SK-N-SH (cell line): ENCODE measurements at regions not wholly inside any gene's neighbourhood (a gene's known extent, or its start where the extent isn't known, plus 50 kb on each side); places are given as distances from the start of the nearest gene placed in this dataset.

Experiments
- CTCF ChIA-PET: fragments of 300-600, 350-600 bp; formaldehyde crosslinking; extraction: SDS; loops from one replicate; lab custom pipeline; 2021; lab: Yijun Ruan, JAX
- POLR2A ChIA-PET: fragments of 350-600 bp; sonication (Branson Sonifier 250); formaldehyde crosslinking; extraction: SDS; loops from one replicate; lab custom pipeline; 2020; ENCODE audit warnings: antibody characterized with exemption, inconsistent platforms; lab: Yijun Ruan, JAX
- DNase-seq: peaks from one replicate; pipeline ENCODE4 v3.0.0; 2012
- H2AFZ ChIP-seq: fragments of 200-600 bp; sonication (generic); 2 replicates; pipeline ENCODE4 v1.8.1; 2016; ENCODE audit warnings: antibody characterized with exemption, mild to moderate bottlenecking, low read depth
- H3F3A ChIP-seq: fragments of 200-600 bp; sonication (generic); replicated peaks from 2 replicates; pipeline ENCODE3; 2016; ENCODE audit warnings: antibody characterized with exemption, mild to moderate bottlenecking; ENCODE audit not compliant: insufficient read depth
- H3K27ac ChIP-seq, 2 experiments: fragments of 200-500 bp in 1 of 2; fragments of 200-600 bp in 1 of 2; sonication (Bioruptor generic) in 1 of 2; sonication (generic), shearing (Covaris generic) in 1 of 2; 2 replicates each; pipeline versions ENCODE4 v1.5.1 to v1.6.1; 2014 to 2016; ENCODE audit warnings: low read depth in 2 of 2, inconsistent platforms in 1 of 2, low read length in 1 of 2, mild to moderate bottlenecking in 1 of 2, mixed read lengths in 1 of 2
- H3K27me3 ChIP-seq: fragments of 200-600 bp; sonication (generic), shearing (Covaris generic); 2 replicates; pipeline ENCODE4 v1.6.1; 2016; ENCODE audit warnings: mixed run types; ENCODE audit not compliant: insufficient read depth
- H3K36me3 ChIP-seq, 2 experiments: fragments of 200-500 bp in 1 of 2; fragments of 200-600 bp in 1 of 2; sonication (Bioruptor generic) in 1 of 2; sonication (generic) in 1 of 2; replicated peaks in 1 of 2; 2 replicates each; pipeline versions ENCODE3 to v1.5.1; 2014 to 2016; ENCODE audit warnings: low read length in 1 of 2, mild to moderate bottlenecking in 1 of 2; ENCODE audit not compliant: insufficient read depth in 2 of 2, control insufficient read depth in 1 of 2
- H3K4me1 ChIP-seq, 2 experiments: fragments of 200-500 bp in 1 of 2; fragments of 200-600 bp in 1 of 2; sonication (Bioruptor generic) in 1 of 2; sonication (generic), shearing (Covaris generic) in 1 of 2; 2 replicates each; pipeline versions ENCODE4 v1.5.1 to v1.6.1; 2014 to 2016; ENCODE audit warnings: low read depth in 1 of 2, low read length in 1 of 2, mixed run types in 1 of 2; ENCODE audit not compliant: insufficient read depth in 2 of 2, control insufficient read depth in 1 of 2
- H3K4me2 ChIP-seq: fragments of 200-600 bp; sonication (generic), shearing (Covaris generic); 2 replicates; pipeline ENCODE4 v1.6.1; 2017; ENCODE audit warnings: mixed run types
- H3K4me3 ChIP-seq, 2 experiments: fragments of 200-500 bp in 1 of 2; fragments of 200-600 bp in 1 of 2; sonication (Bioruptor generic) in 1 of 2; sonication (generic), shearing (Covaris generic) in 1 of 2; 2 replicates each; pipeline versions ENCODE4 v1.5.1 to v1.8.1; 2014 to 2016; ENCODE audit warnings: low read depth in 2 of 2, inconsistent platforms in 1 of 2, low read length in 1 of 2, mild to moderate bottlenecking in 1 of 2, mixed read lengths in 1 of 2, moderate library complexity in 1 of 2
- H3K79me2 ChIP-seq: fragments of 200-600 bp; sonication (generic); 2 replicates; pipeline ENCODE4 v1.8.1; 2017; ENCODE audit warnings: mild to moderate bottlenecking; ENCODE audit not compliant: insufficient read depth
- H3K9ac ChIP-seq: fragments of 200-600 bp; sonication (generic); 2 replicates; pipeline ENCODE4 v1.6.1; 2017; ENCODE audit warnings: mixed run types
- H3K9me2 ChIP-seq: fragments of 200-600 bp; sonication (generic); 2 replicates; pipeline ENCODE4 v1.6.1; 2017; ENCODE audit warnings: mixed run types
- H3K9me3 ChIP-seq: fragments of 200-600 bp; sonication (generic); 2 replicates; pipeline ENCODE4 v1.6.1; 2017; ENCODE audit warnings: mixed run types, mild to moderate bottlenecking, moderate library complexity
- H4K20me1 ChIP-seq: fragments of 200-600 bp; sonication (generic); 2 replicates; pipeline ENCODE4 v1.6.1; 2017; ENCODE audit warnings: mild to moderate bottlenecking, mixed run types; ENCODE audit not compliant: insufficient read depth
- FOSL2 ChIP-seq: IDR thresholded peaks from 2 replicates; pipeline ENCODE4 v1.4.0; 2012; ENCODE audit warnings: low read depth, mild to moderate bottlenecking, moderate library complexity, borderline replicate concordance
- FOXM1 ChIP-seq: IDR thresholded peaks from 2 replicates; pipeline ENCODE4 v1.4.0; 2012; ENCODE audit warnings: low read depth, mild to moderate bottlenecking
- JUND ChIP-seq: IDR thresholded peaks from 2 replicates; pipeline ENCODE4 v1.4.0; 2012
- MXI1 ChIP-seq: IDR thresholded peaks from 2 replicates; pipeline ENCODE4 v1.6.1; 2012; ENCODE audit warnings: mild to moderate bottlenecking, low read depth, low read length, improper control_type of control experiment
- NFIC ChIP-seq: IDR thresholded peaks from 2 replicates; pipeline ENCODE4 v1.4.0; 2012; ENCODE audit warnings: borderline replicate concordance
- RAD21 ChIP-seq: IDR thresholded peaks from 2 replicates; pipeline ENCODE4 v1.6.1; 2012; ENCODE audit warnings: mild to moderate bottlenecking, low read length
- SMC3 ChIP-seq: IDR thresholded peaks from 2 replicates; pipeline ENCODE4 v1.6.1; 2012; ENCODE audit warnings: low read depth, low read length, improper control_type of control experiment
- TEAD4 ChIP-seq: IDR thresholded peaks from 2 replicates; pipeline ENCODE4 v1.4.0; 2012; ENCODE audit warnings: mild to moderate bottlenecking, borderline replicate concordance; ENCODE audit not compliant: insufficient read depth
- WGBS: methylation state at CpG from one replicate; pipeline ENCODE4 v1.1.6; 2017; ENCODE audit warnings: low lambda C conversion rate; 5-methylcytosine and 5-hydroxymethylcytosine counted together
- TF ChIP-seq, protein P1 (sequence below): IDR thresholded peaks from 2 replicates; pipeline ENCODE4; 2012
- TF ChIP-seq, protein P2 (sequence below): fragments of 200-600 bp; sonication (generic); IDR thresholded peaks from 2 replicates; pipeline ENCODE4 v1.6.1; 2017; ENCODE audit warnings: antibody characterized with exemption, mild to moderate bottlenecking, moderate library complexity
- TF ChIP-seq, protein P3 (sequence below): IDR thresholded peaks from 2 replicates; pipeline ENCODE4 v1.6.1; 2012; ENCODE audit warnings: mild to moderate bottlenecking, low read depth, low read length, moderate library complexity

DNA sequence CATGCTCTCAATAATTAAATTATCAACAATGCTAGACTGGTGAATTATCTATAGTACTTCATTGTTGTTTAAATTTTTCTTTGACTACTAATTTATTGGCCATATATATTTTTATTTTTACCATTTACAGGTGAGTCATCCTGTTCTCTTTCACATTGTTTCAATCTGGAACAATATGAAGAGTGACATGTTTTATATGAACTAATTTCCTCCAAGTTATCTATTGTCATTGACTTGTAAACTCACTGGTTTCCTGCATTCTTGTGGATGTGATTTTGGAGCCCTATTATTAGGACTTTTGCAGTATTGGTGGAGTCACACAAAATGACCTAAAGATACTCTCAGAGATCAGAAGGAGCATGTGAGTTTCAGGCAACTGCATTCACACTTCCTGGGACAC is 297.7 kb downstream of the AEBP2 start:
- H3K27ac ChIP-seq = peak overlapping the region in 1 of 2 experiments; percentile 7; a peak in 1 of 4 replicates
- H3K4me3 ChIP-seq = no peak overlapping the region
- DNase-seq = no peak
- H4K20me1 ChIP-seq = no peaks in the 10 kb centered on the region
- H3K36me3 ChIP-seq = no peaks in the 10 kb centered on the region
- no peaks in the 10 kb centered on the region for H3F3A ChIP-seq
- H3K9me3 ChIP-seq = no peaks in the 10 kb centered on the region
- POLR2A ChIA-PET = no interaction called here
- peak overlapping the region; percentile 7; the same call in 1 of the 2 replicates for H2AFZ ChIP-seq
- H3K4me2 ChIP-seq = no peak overlapping the region
- H3K4me1 ChIP-seq = no peaks in the 10 kb centered on the region
- 0 out of 2 replicates have a peak, but pooled peaks have one; percentile 2 for TF ChIP-seq FOSL2
- TF ChIP-seq TEAD4 = no peak
- TF ChIP-seq, protein P1, sequence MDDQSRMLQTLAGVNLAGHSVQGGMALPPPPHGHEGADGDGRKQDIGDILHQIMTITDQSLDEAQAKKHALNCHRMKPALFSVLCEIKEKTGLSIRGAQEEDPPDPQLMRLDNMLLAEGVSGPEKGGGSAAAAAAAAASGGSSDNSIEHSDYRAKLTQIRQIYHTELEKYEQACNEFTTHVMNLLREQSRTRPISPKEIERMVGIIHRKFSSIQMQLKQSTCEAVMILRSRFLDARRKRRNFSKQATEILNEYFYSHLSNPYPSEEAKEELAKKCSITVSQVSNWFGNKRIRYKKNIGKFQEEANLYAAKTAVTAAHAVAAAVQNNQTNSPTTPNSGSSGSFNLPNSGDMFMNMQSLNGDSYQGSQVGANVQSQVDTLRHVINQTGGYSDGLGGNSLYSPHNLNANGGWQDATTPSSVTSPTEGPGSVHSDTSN = peak; percentile 17; the same call in 1 of the 2 replicates
- TF ChIP-seq JUND = peak; percentile 22; the same call in 1 of the 2 replicates
- H3K27me3 ChIP-seq = no peaks in the 10 kb centered on the region
- H3K9me2 ChIP-seq = no peaks in the 10 kb centered on the region
- CTCF ChIA-PET = interaction anchor here (1.3 kb wide), 1 partner anchor 10 kb away, joined by 3 read pairs; no protein-coding TSS in a partner anchor
- H3K9ac ChIP-seq = no peak overlapping the region
- no peaks in the 10 kb centered on the region for H3K79me2 ChIP-seq

DNA sequence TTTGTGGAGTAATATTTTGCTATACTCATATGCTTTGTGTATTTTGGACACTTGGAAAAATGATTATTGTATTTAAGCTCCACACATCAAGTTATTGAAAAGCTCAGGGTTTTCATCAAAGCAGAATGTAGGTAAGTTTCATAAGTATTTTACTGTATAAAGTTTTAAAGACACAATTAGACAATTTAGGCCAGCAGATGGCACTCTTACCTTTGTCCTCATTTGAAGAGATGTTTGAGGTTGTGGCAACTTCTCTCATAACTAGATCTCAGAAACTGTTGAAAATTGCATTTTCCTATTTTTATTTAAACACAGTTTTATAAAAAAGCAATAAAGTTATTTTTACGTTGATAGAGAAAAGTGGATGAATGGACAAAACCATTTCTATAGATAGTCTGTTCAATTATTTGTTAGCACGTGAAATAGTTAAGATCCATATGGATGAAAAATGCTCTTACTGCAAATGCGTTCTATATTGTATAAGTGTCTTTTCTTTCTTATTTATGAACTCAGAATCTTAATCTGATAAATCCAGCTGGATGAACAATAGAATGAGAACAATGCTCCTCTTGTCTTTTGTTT is 300.0 kb downstream of the AEBP2 start:
- Histone ChIP-seq H3K4me1 (no peaks in the 10 kb centered on the region), H3K9me2 (no peaks in the 10 kb centered on the region), H3K4me2 (no peak overlapping the region)
- POLR2A ChIA-PET = no interaction called here
- DNase-seq = peak; percentile 44
- TF ChIP-seq FOXM1 (no peak), SMC3 (peak; percentile 62), NFIC (no peak), MXI1 (no peak), RAD21 (peak; percentile 82)
- TF ChIP-seq, protein P2, sequence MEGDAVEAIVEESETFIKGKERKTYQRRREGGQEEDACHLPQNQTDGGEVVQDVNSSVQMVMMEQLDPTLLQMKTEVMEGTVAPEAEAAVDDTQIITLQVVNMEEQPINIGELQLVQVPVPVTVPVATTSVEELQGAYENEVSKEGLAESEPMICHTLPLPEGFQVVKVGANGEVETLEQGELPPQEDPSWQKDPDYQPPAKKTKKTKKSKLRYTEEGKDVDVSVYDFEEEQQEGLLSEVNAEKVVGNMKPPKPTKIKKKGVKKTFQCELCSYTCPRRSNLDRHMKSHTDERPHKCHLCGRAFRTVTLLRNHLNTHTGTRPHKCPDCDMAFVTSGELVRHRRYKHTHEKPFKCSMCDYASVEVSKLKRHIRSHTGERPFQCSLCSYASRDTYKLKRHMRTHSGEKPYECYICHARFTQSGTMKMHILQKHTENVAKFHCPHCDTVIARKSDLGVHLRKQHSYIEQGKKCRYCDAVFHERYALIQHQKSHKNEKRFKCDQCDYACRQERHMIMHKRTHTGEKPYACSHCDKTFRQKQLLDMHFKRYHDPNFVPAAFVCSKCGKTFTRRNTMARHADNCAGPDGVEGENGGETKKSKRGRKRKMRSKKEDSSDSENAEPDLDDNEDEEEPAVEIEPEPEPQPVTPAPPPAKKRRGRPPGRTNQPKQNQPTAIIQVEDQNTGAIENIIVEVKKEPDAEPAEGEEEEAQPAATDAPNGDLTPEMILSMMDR = peak; percentile 81
- TF ChIP-seq, protein P1 = no peak
- TF ChIP-seq, protein P3, sequence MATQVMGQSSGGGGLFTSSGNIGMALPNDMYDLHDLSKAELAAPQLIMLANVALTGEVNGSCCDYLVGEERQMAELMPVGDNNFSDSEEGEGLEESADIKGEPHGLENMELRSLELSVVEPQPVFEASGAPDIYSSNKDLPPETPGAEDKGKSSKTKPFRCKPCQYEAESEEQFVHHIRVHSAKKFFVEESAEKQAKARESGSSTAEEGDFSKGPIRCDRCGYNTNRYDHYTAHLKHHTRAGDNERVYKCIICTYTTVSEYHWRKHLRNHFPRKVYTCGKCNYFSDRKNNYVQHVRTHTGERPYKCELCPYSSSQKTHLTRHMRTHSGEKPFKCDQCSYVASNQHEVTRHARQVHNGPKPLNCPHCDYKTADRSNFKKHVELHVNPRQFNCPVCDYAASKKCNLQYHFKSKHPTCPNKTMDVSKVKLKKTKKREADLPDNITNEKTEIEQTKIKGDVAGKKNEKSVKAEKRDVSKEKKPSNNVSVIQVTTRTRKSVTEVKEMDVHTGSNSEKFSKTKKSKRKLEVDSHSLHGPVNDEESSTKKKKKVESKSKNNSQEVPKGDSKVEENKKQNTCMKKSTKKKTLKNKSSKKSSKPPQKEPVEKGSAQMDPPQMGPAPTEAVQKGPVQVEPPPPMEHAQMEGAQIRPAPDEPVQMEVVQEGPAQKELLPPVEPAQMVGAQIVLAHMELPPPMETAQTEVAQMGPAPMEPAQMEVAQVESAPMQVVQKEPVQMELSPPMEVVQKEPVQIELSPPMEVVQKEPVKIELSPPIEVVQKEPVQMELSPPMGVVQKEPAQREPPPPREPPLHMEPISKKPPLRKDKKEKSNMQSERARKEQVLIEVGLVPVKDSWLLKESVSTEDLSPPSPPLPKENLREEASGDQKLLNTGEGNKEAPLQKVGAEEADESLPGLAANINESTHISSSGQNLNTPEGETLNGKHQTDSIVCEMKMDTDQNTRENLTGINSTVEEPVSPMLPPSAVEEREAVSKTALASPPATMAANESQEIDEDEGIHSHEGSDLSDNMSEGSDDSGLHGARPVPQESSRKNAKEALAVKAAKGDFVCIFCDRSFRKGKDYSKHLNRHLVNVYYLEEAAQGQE = no peak
- TF ChIP-seq, all 33 proteins: peak for 3
- H3K9ac ChIP-seq = no peak overlapping the region
- no peaks in the 10 kb centered on the region for H3K27me3 ChIP-seq
- H2AFZ ChIP-seq = no peak overlapping the region
- no peaks in the 10 kb centered on the region for H3F3A ChIP-seq
- no peaks in the 10 kb centered on the region for H3K79me2 ChIP-seq
- H3K4me3 ChIP-seq = peak overlapping the region in 1 of 2 experiments; percentile 22; a peak in 1 of 4 replicates
- CTCF ChIA-PET = interaction anchor here (0.6 to 2.6 kb wide), 36 partner anchors 8 to 1059 kb away, joined by 3 to 23 read pairs (median 4); partner anchors contain the start of gene PDE3A
- 62% methylated on average over 3 of the region's 3 CpGs for WGBS
- no peaks in the 10 kb centered on the region for H3K36me3 ChIP-seq
- H3K9me3 ChIP-seq = no peaks in the 10 kb centered on the region
- no peak overlapping the region for H3K27ac ChIP-seq
- no peaks in the 10 kb centered on the region for H4K20me1 ChIP-seq
